ENCODE measurements at regions not wholly inside any gene's neighbourhood (a gene's known extent, or its start where the extent isn't known, plus 50 kb on each side); places are given as distances from the start of the nearest gene placed in this dataset.
"Not testable (repeated sequence)": the region's sequence is repeated elsewhere in the genome, so short reads cannot be mapped to it uniquely, and the experiment has no call there.

GRCh38 chr4:147103403-147103946, 157.8 kb upstream of the TTC29 start:
- no peak for DNase-seq

GRCh38 chr4:147104768-147105167, 159.1 kb upstream of the TTC29 start:
- DNase-seq = no peak

- no peak for DNase-seq
Measured at GRCh38 chr4:147108409-147108808, 162.7 kb upstream of the TTC29 start.

GRCh38 chr4:147109800-147110199, 164.1 kb upstream of the TTC29 start:
- DNase-seq = no peak

- DNase-seq = no peak
Measured at GRCh38 chr4:147110473-147111367, 165.1 kb upstream of the TTC29 start.

GRCh38 chr4:147112196-147112595, 166.5 kb upstream of the TTC29 start:
- DNase-seq = not testable (repeated sequence)

- no peak for DNase-seq
Measured at GRCh38 chr4:147117431-147117830, 171.8 kb upstream of the TTC29 start.

- no peak for DNase-seq
Measured at GRCh38 chr4:147118528-147118927, 172.9 kb upstream of the TTC29 start.

GRCh38 chr4:147122685-147123084, 177.0 kb upstream of the TTC29 start:
- no peak for DNase-seq

- DNase-seq = no peak
Measured at GRCh38 chr4:147123146-147123545, 177.5 kb upstream of the TTC29 start.

- no peak for DNase-seq
Measured at GRCh38 chr4:147128787-147129186, 183.1 kb upstream of the TTC29 start.

GRCh38 chr4:147129687-147130086, 184.0 kb upstream of the TTC29 start:
- DNase-seq = no peak

- DNase-seq = no peak
Measured at GRCh38 chr4:147134536-147135210, 189.0 kb upstream of the TTC29 start.

GRCh38 chr4:147136310-147136709, 190.6 kb upstream of the TTC29 start:
- DNase-seq = no peak

- no peak for DNase-seq
Measured at GRCh38 chr4:147136751-147137150, 191.1 kb upstream of the TTC29 start.

GRCh38 chr4:147137280-147137679, 191.6 kb upstream of the TTC29 start:
- no peak for DNase-seq

GRCh38 chr4:147138171-147138570, 192.5 kb upstream of the TTC29 start:
- no peak for DNase-seq

- no peak for DNase-seq
Measured at GRCh38 chr4:147139455-147140198, 194.0 kb upstream of the TTC29 start.

GRCh38 chr4:147151763-147152162, 206.1 kb upstream of the TTC29 start:
- DNase-seq = no peak

- no peak for DNase-seq
Measured at GRCh38 chr4:147157860-147158701, 212.4 kb upstream of the TTC29 start.

- DNase-seq = no peak
Measured at GRCh38 chr4:147160908-147161513, 215.3 kb upstream of the TTC29 start.

GRCh38 chr4:147163311-147163710, 217.6 kb upstream of the TTC29 start:
- DNase-seq = no peak

Measured in stimulated activated CD4-positive, alpha-beta T cell treated with anti-CD3 and anti-CD28 coated beads, Interleukin-2, amount 100 ng/mL, for 48 hours (primary cell).